GM23338 (cell line): ENCODE measurements at regions not wholly inside any gene's neighbourhood (a gene's known extent, or its start where the extent isn't known, plus 50 kb on each side); places are given as distances from the start of the nearest gene placed in this dataset.

ENCODE experiments used
- ATAC-seq: fragments of 200-7000 bp; cut with Tn5 transposase; 3 replicates; pipeline ENCODE4 v1.9.1; 2020
- DNase-seq: peaks from one replicate; pipeline ENCODE4 v3.0.0-alpha.2; 2015; ENCODE audit warnings: low spot score
- H2AFZ ChIP-seq: fragments of 200-600 bp; sonication (generic); 2 replicates; pipeline ENCODE4 v1.8.0; 2016; ENCODE audit warnings: antibody characterized with exemption, mild to moderate bottlenecking, moderate library complexity
- H3F3A ChIP-seq: fragments of 200-600 bp; sonication (generic); replicated peaks from 2 replicates; pipeline ENCODE4 v1.8.0; 2017; ENCODE audit warnings: antibody characterized with exemption, mixed run types, low read depth
- H3K27ac ChIP-seq: fragments of 200-600 bp; sonication (generic); 2 replicates; pipeline ENCODE4 v1.6.1; 2016; ENCODE audit warnings: low read depth
- H3K27me3 ChIP-seq: fragments of 200-600 bp; sonication (generic); 2 replicates; pipeline ENCODE4 v1.8.0; 2016; ENCODE audit warnings: mild to moderate bottlenecking, mixed run types, moderate library complexity; ENCODE audit not compliant: insufficient read depth
- H3K36me3 ChIP-seq: fragments of 200-600 bp; sonication (generic); 2 replicates; pipeline ENCODE4 v1.8.0; 2016; ENCODE audit warnings: mild to moderate bottlenecking; ENCODE audit not compliant: insufficient read depth
- H3K4me1 ChIP-seq: fragments of 200-600 bp; sonication (generic); 2 replicates; pipeline ENCODE4 v1.8.0; 2016; ENCODE audit warnings: mild to moderate bottlenecking, moderate library complexity; ENCODE audit not compliant: insufficient read depth
- H3K4me2 ChIP-seq: fragments of 200-600 bp; sonication (generic); 2 replicates; pipeline ENCODE4 v1.7.1; 2017; ENCODE audit warnings: mixed run types
- H3K4me3 ChIP-seq: fragments of 200-600 bp; sonication (generic); 2 replicates; pipeline ENCODE4 v1.6.1; 2016; ENCODE audit warnings: mixed run types
- H3K79me2 ChIP-seq: fragments of 200-600 bp; sonication (generic); replicated peaks from 2 replicates; pipeline ENCODE4 v1.8.0; 2017; ENCODE audit warnings: mild to moderate bottlenecking; ENCODE audit not compliant: insufficient read depth
- H3K9me2 ChIP-seq: fragments of 200-600 bp; sonication (generic); 2 replicates; pipeline ENCODE4 v1.8.0; 2017; ENCODE audit not compliant: insufficient read depth
- H4K20me1 ChIP-seq: fragments of 200-600 bp; sonication (generic); replicated peaks from 2 replicates; pipeline ENCODE4 v1.8.0; 2017; ENCODE audit warnings: mild to moderate bottlenecking; ENCODE audit not compliant: insufficient read depth
- H3K27ac Mint-ChIP-seq: 2 replicates; pipeline ENCODE4 v1.8.0; 2020; ENCODE audit warnings: inconsistent platforms, mild to moderate bottlenecking, moderate library complexity, mixed read lengths
- H3K27me3 Mint-ChIP-seq: 3 replicates; pipeline ENCODE4 v1.8.0; 2022; ENCODE audit warnings: low read depth, mild to moderate bottlenecking, moderate library complexity, mixed read lengths, inconsistent platforms; ENCODE audit not compliant: insufficient read depth, poor library complexity
- H3K36me3 Mint-ChIP-seq: 3 replicates; pipeline ENCODE4 v1.8.0; 2021; ENCODE audit warnings: low read depth, mild to moderate bottlenecking, inconsistent platforms, moderate library complexity, mixed read lengths
- H3K4me1 Mint-ChIP-seq: 3 replicates; pipeline ENCODE4 v1.8.0; 2020; ENCODE audit warnings: mild to moderate bottlenecking, inconsistent platforms, mixed read lengths
- H3K4me3 Mint-ChIP-seq: 3 replicates; pipeline ENCODE4 v1.8.0; 2021; ENCODE audit warnings: moderate library complexity, mild to moderate bottlenecking, inconsistent platforms, mixed read lengths
- H3K9me3 Mint-ChIP-seq: 3 replicates; pipeline ENCODE4 v1.8.0; 2020; ENCODE audit warnings: moderate library complexity, mild to moderate bottlenecking, inconsistent platforms, mixed read lengths
- CREB1 ChIP-seq: fragments of 250-450 bp; sonication (Bioruptor Pico); IDR thresholded peaks from 2 replicates; pipeline ENCODE4 v1.5.0; 2020; ENCODE audit warnings: low read depth, mild to moderate bottlenecking, moderate library complexity
- CTCF ChIP-seq, 2 experiments: fragments of 200-600 bp in 1 of 2; sonication (generic) in 1 of 2; conservative IDR thresholded peaks; 2 replicates each; pipeline versions ENCODE4 v1.5.1 to v1.6.1; 2016 to 2017; ENCODE audit warnings: antibody characterized with exemption in 2 of 2, low read depth in 2 of 2, mild to moderate bottlenecking in 2 of 2, moderate library complexity in 1 of 2
- ETS1 ChIP-seq: IDR thresholded peaks from 2 replicates; pipeline ENCODE4 v1.6.1; 2016; ENCODE audit warnings: antibody characterized with exemption
- EZH2 ChIP-seq: fragments of 200-600 bp; sonication (generic); IDR thresholded peaks from one replicate; pipeline ENCODE4 v1.8.0; 2017; ENCODE audit warnings: antibody characterized with exemption, mild to moderate bottlenecking, low read depth; ENCODE audit not compliant: unreplicated experiment
- EZH2phosphoT487 ChIP-seq: fragments of 200-600 bp; sonication (generic); IDR thresholded peaks from one replicate; pipeline ENCODE4 v1.8.1; 2018; ENCODE audit warnings: antibody characterized with exemption; ENCODE audit not compliant: unreplicated experiment
- JUNB ChIP-seq: IDR thresholded peaks from one replicate; pipeline ENCODE4 v1.6.1; 2016; ENCODE audit warnings: antibody characterized with exemption; ENCODE audit not compliant: unreplicated experiment
- NANOG ChIP-seq: IDR thresholded peaks from 2 replicates; pipeline ENCODE4 v1.6.1; 2016; ENCODE audit warnings: antibody characterized with exemption, borderline replicate concordance
- POLR2AphosphoS5 ChIP-seq: IDR thresholded peaks from 2 replicates; pipeline ENCODE4 v1.6.1; 2016; ENCODE audit warnings: antibody characterized with exemption, low read depth
- REST ChIP-seq: IDR thresholded peaks from one replicate; pipeline ENCODE4 v1.6.1; 2018; ENCODE audit warnings: antibody characterized with exemption; ENCODE audit not compliant: unreplicated experiment
- STAT1 ChIP-seq: IDR thresholded peaks from one replicate; pipeline ENCODE4 v1.6.1; 2016; ENCODE audit warnings: antibody characterized with exemption; ENCODE audit not compliant: unreplicated experiment
- ZNF114 ChIP-seq: fragments of 250-450 bp; sonication (Bioruptor Pico); IDR thresholded peaks from 2 replicates; pipeline ENCODE4 v1.5.0; 2020; ENCODE audit warnings: mild to moderate bottlenecking, moderate library complexity
- ZNF331 ChIP-seq: fragments of 250-450 bp; sonication (Bioruptor Pico); IDR thresholded peaks from 2 replicates; pipeline ENCODE4 v1.5.0; 2020; ENCODE audit warnings: low read depth, mild to moderate bottlenecking, moderate library complexity
- ZNF462 ChIP-seq: fragments of 250-450 bp; sonication (Bioruptor Pico); IDR thresholded peaks from 2 replicates; pipeline ENCODE4 v1.5.0; 2020; ENCODE audit warnings: mild to moderate bottlenecking, moderate library complexity

- no peak for TF ChIP-seq NANOG
- TF ChIP-seq CREB1: no peak
- TF ChIP-seq ZNF462: no peak
- TF ChIP-seq ETS1: no peak
- TF ChIP-seq STAT1: no peak
- no peak for TF ChIP-seq ZNF114 (CRISPR knock-in tag)
- no peak for TF ChIP-seq ZNF331 (CRISPR knock-in tag)
- no peak for TF ChIP-seq REST
- no peak for TF ChIP-seq CTCF (conservative IDR thresholded peaks at IDR 0.05; ENCODE audit: low read depth in 2 of 2)
- no peak for TF ChIP-seq JUNB
- no peak for TF ChIP-seq EZH2phosphoT487
- no peak for TF ChIP-seq POLR2AphosphoS5
- no peak for TF ChIP-seq EZH2
- DNase-seq (no peak), ATAC-seq (no peak)
- Mint-ChIP-seq H3K4me1 (peaks cover 7% of the 10 kb centered on the region; the same call in 2 of the 3 replicates), H3K27ac (no peak overlapping the region), H3K4me3 (no peak overlapping the region), H3K9me3 (no peaks in the 10 kb centered on the region), H3K36me3 (no peaks in the 10 kb centered on the region), H3K27me3 (no peaks in the 10 kb centered on the region)
- no peaks in the 10 kb centered on the region for H3K27me3 ChIP-seq
- no peak overlapping the region for H3K4me3 ChIP-seq
- no peaks in the 10 kb centered on the region for H4K20me1 ChIP-seq
- H2AFZ ChIP-seq: no peak overlapping the region
- no peak overlapping the region for H3K4me2 ChIP-seq
- H3K36me3 ChIP-seq: no peaks in the 10 kb centered on the region
- no peaks in the 10 kb centered on the region for H3K9me2 ChIP-seq
- H3K27ac ChIP-seq: no peak overlapping the region
- no peaks in the 10 kb centered on the region for H3K79me2 ChIP-seq
- H3F3A ChIP-seq: no peaks in the 10 kb centered on the region
- H3K4me1 ChIP-seq: peaks cover 8% of the 10 kb centered on the region; the same call in 1 of the 2 replicates
These were observed 114.7 kb upstream of the OR13F1 start for GRCh38 chr9:104389341-104389740.
